Stimulated activated CD4-positive, alpha-beta T cell treated with anti-CD3 and anti-CD28 coated beads, Interleukin-15, amount 100 ng/mL, for 48 hours (primary cell): ENCODE measurements at regions not wholly inside any gene's neighbourhood (a gene's known extent, or its start where the extent isn't known, plus 50 kb on each side); places are given as distances from the start of the nearest gene placed in this dataset.

Source experiments
- DNase-seq, 2 donors: peaks; one replicate each; pipeline ENCODE4 v3.0.0-alpha.2; 2020; ENCODE audit warnings: low read depth in 2 of 2

GRCh38 chr4:22021106-22021505 lies 72.5 kb upstream of the KCNIP4 start:
- no peak for DNase-seq

GRCh38 chr4:22020129-22020528 lies 71.6 kb upstream of the KCNIP4 start:
- DNase-seq: no peak

GRCh38 chr4:22019676-22020075 lies 71.1 kb upstream of the KCNIP4 start:
- DNase-seq: no peak

- DNase-seq: no peak
These were observed 65.7 kb upstream of the KCNIP4 start for GRCh38 chr4:22014222-22014741.

GRCh38 chr4:22003878-22004277 lies 55.3 kb upstream of the KCNIP4 start:
- DNase-seq: no peak
